Lung (tissue), 11 donors: ENCODE measurements at regions not wholly inside any gene's neighbourhood (a gene's known extent, or its start where the extent isn't known, plus 50 kb on each side); places are given as distances from the start of the nearest gene placed in this dataset.

Source experiments
- ATAC-seq: fragments of 200-7000 bp; cut with Tn5 transposase; one replicate; pipeline ENCODE4 v1.9.1; 2020; ENCODE audit warnings: moderate number of reproducible peaks; ENCODE audit not compliant: insufficient read depth, low FRiP score
- DNase-seq, 3 donors: peaks; one replicate each; pipeline ENCODE4 v3.0.0-alpha.2; 2013 to 2017
- H3K27ac ChIP-seq, 2 donors: one replicate each; pipeline ENCODE4 v1.5.1; 2013; ENCODE audit warnings: mild to moderate bottlenecking in 2 of 2, moderate library complexity in 2 of 2, control low read depth in 1 of 2, inconsistent platforms in 1 of 2, low read depth in 1 of 2, low read length in 1 of 2
- H3K27me3 ChIP-seq, 3 donors: one replicate each; pipeline ENCODE4 v1.5.1; 2013; ENCODE audit warnings: low read length in 2 of 3; ENCODE audit not compliant: control insufficient read depth in 3 of 3, insufficient read depth in 3 of 3
- H3K36me3 ChIP-seq, 4 donors: one replicate each; pipeline ENCODE4 v1.5.1; 2013; ENCODE audit warnings: low read length in 4 of 4, mild to moderate bottlenecking in 1 of 4, moderate library complexity in 1 of 4; ENCODE audit not compliant: control insufficient read depth in 4 of 4, insufficient read depth in 4 of 4
- H3K4me1 ChIP-seq, 5 donors: one replicate each; pipeline ENCODE4 v1.5.1; 2013; ENCODE audit warnings: low read length in 5 of 5, mild to moderate bottlenecking in 2 of 5, moderate library complexity in 1 of 5; ENCODE audit not compliant: control insufficient read depth in 5 of 5, insufficient read depth in 5 of 5
- H3K4me3 ChIP-seq: one replicate; pipeline ENCODE4 v1.5.1; 2013; ENCODE audit warnings: mild to moderate bottlenecking, control low read depth, moderate library complexity
- H3K9ac ChIP-seq, 2 donors: one replicate each; pipeline ENCODE4 v1.5.1; 2013; ENCODE audit warnings: low read length in 2 of 2, control low read depth in 1 of 2; ENCODE audit not compliant: insufficient read depth in 1 of 2
- H3K9me3 ChIP-seq, 4 donors: one replicate each; pipeline ENCODE4 v1.5.1; 2013; ENCODE audit warnings: low read length in 3 of 4, mild to moderate bottlenecking in 1 of 4, moderate library complexity in 1 of 4; ENCODE audit not compliant: control insufficient read depth in 4 of 4, insufficient read depth in 3 of 4
- CTCF ChIP-seq: IDR thresholded peaks from 2 replicates; pipeline ENCODE4 v1.5.1; 2012; ENCODE audit warnings: mild to moderate bottlenecking; ENCODE audit errors: control extremely low read depth, extremely low read depth
- WGBS, 2 donors: extraction: QIAGEN DNeasy Blood & Tissue Kit; methylation state at CpG; one replicate each; pipeline ENCODE4 v1.1.7; 2013; 5-methylcytosine and 5-hydroxymethylcytosine counted together
- donor health status: control.
- donor health status: control.
- donor health status: Bipolar disorder and iron deficiency.
- donor health status: healthy.
- donor health status: DM: yes; HTN: yes; CAD: no.

GRCh38 chr4:152176627-152177214, 359.2 kb downstream of the FBXW7 start:
- Histone ChIP-seq H3K9me3 (no peaks in the 10 kb centered on the region), H3K4me3 (no peak overlapping the region), H3K27ac (no peak overlapping the region), H3K4me1 (no peaks in the 10 kb centered on the region), H3K27me3 (no peaks in the 10 kb centered on the region), H3K36me3 (no peaks in the 10 kb centered on the region), H3K9ac (no peak overlapping the region)
- 78 to 89% methylated on average over 3 of the region's 3 CpGs for WGBS, 2 donors
- no peak for DNase-seq
- no peak for TF ChIP-seq CTCF
- ATAC-seq, result no peak

DNA sequence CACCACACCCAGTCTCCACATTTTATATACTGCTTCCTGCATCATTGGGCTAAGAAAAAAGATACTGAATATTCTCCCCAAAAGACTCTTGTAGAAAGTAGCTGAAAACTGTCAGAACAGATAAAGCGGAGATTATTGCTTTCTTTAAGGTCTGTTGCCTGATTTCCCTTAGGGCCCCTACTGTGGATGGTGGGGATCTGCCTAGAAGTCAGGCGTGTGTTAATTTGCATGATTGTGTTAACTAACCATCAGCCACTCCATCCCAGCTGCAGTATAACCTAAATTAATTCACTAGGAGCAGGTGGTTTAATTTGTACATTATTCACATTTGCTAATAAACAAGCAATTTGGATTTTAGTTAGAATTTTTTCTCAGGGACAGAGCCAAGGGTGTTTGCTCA, 360.3 kb downstream of the FBXW7 start:
- Histone ChIP-seq H3K27ac (no peak overlapping the region), H3K9me3 (no peaks in the 10 kb centered on the region), H3K27me3 (no peaks in the 10 kb centered on the region), H3K4me3 (no peak overlapping the region), H3K4me1 (no peaks in the 10 kb centered on the region), H3K9ac (no peak overlapping the region), H3K36me3 (no peaks in the 10 kb centered on the region)
- 91 to 97% methylated on average over 2 of the region's 2 CpGs for WGBS, 2 donors
- DNase-seq (no peak), ATAC-seq (no peak)
- TF ChIP-seq CTCF, result no peak

- 75 to 81% methylated on average over 6 of the region's 6 CpGs for WGBS, 2 donors
Measured at GRCh38 chr4:152172146-152172545, 363.7 kb downstream of the FBXW7 start.

More at GRCh38 chr4:152172146-152172545, 363.7 kb downstream of the FBXW7 start:
- H3K36me3 ChIP-seq, result no peaks in the 10 kb centered on the region
- ATAC-seq (no peak), DNase-seq (no peak)
- no peaks in the 10 kb centered on the region for H3K27me3 ChIP-seq
- H3K4me3 ChIP-seq, result no peak overlapping the region
- no peak overlapping the region for H3K9ac ChIP-seq
- no peak overlapping the region for H3K27ac ChIP-seq
- no peak for TF ChIP-seq CTCF
- no peaks in the 10 kb centered on the region for H3K4me1 ChIP-seq
- H3K9me3 ChIP-seq, result no peaks in the 10 kb centered on the region
